ENCODE measurements at regions not wholly inside any gene's neighbourhood (a gene's known extent, or its start where the extent isn't known, plus 50 kb on each side); places are given as distances from the start of the nearest gene placed in this dataset.

GRCh38 chr2:186058614-186059013 is 320.0 kb downstream of the FSIP2 start:
- no peaks in the 10 kb centered on the region for H3K9me1 ChIP-seq (ENCODE audit: control insufficient read depth, insufficient read depth, low read length)
- H3K4me1 ChIP-seq (replicated peaks in 1 of 2; ENCODE audit: control insufficient read depth in 2 of 2, insufficient read depth in 2 of 2, low read length in 2 of 2): no peaks in the 10 kb centered on the region
- 0% methylated on average over 3 of the region's 3 CpGs for WGBS (ENCODE audit: insufficient coverage, low coverage, missing lambda C conversion rate)
- H4K20me1 ChIP-seq (replicated peaks; ENCODE audit: control insufficient read depth, insufficient read depth, low read length): no peaks in the 10 kb centered on the region
- ChIA-PET POLR2A (no interaction called here), CTCF (ENCODE audit: low intra/inter-chr PET ratio) (no interaction called here)
- intact Hi-C loops (cut with micrococcal nuclease) (no loop called here), in situ Hi-C loops (cut with MboI) (no loop called here)
- no peaks in the 10 kb centered on the region for H3K79me2 ChIP-seq (ENCODE audit: control insufficient read depth, insufficient read depth, low read length)
- FAIRE-seq (no peak), ATAC-seq (no peak), DNase-seq (ENCODE audit: extremely low read depth in 1 of 4, low spot score in 3 of 4) (no peak)
- BruUV-seq (replicated peaks): no TSS peak
- no peak overlapping the region for H3K4me2 ChIP-seq (ENCODE audit: insufficient read depth, low read length)
- no peak overlapping the region for H3K4me3 ChIP-seq
- H3K27me3 ChIP-seq (ENCODE audit: control insufficient read depth in 2 of 2, insufficient read depth in 2 of 2, low read length in 2 of 2): no peaks in the 10 kb centered on the region
- TF ChIP-seq SMARCB1 (IDR thresholded peaks at IDR 0.05; ENCODE audit: insufficient read length, low read depth): no peak
- TF ChIP-seq DLX4 (CRISPR knock-in tag; IDR thresholded peaks at IDR 0.05): no peak
- no peak for TF ChIP-seq HCFC1 (IDR thresholded peaks at IDR 0.05; ENCODE audit: low read depth, low read length)
- no peak for TF ChIP-seq GABPB2 (CRISPR knock-in tag; conservative IDR thresholded peaks at IDR 0.05)
- TF ChIP-seq MTA3 (IDR thresholded peaks at IDR 0.05; ENCODE audit: borderline replicate concordance): no peak
- H3K36me3 ChIP-seq (ENCODE audit: control insufficient read depth, insufficient read depth, low read length): no peaks in the 10 kb centered on the region
- no peaks in the 10 kb centered on the region for H3K9me3 ChIP-seq (replicated peaks; ENCODE audit: control insufficient read depth, insufficient read depth, low read depth, low read length)
- no peak overlapping the region for H2AFZ ChIP-seq (ENCODE audit: low read depth, low read length)
- no peak overlapping the region for H3K27ac ChIP-seq (ENCODE audit: extremely low read depth, low read depth, low read length)
- H3K9ac ChIP-seq (ENCODE audit: insufficient read depth in 1 of 2, low read depth in 2 of 2, low read length in 2 of 2): no peak overlapping the region

- ChIA-PET CTCF (ENCODE audit: low intra/inter-chr PET ratio) (no interaction called here), POLR2A (no interaction called here)
- DNase-seq (ENCODE audit: extremely low read depth in 1 of 4, low spot score in 3 of 4) (no peak), ATAC-seq (no peak), FAIRE-seq (no peak)
- H2AFZ ChIP-seq (ENCODE audit: low read depth, low read length): no peak overlapping the region
- no peak overlapping the region for H3K4me3 ChIP-seq
- TF ChIP-seq MTA2 (IDR thresholded peaks at IDR 0.05; ENCODE audit: low read depth) (no peak), NFIC (IDR thresholded peaks at IDR 0.05) (peak; percentile 81), NFIX (CRISPR knock-in tag; IDR thresholded peaks at IDR 0.05; ENCODE audit: low read depth) (peak; percentile 87)
- 0% methylated on average over 1 of the region's 1 CpG for WGBS (ENCODE audit: insufficient coverage, low coverage, missing lambda C conversion rate)
- in situ Hi-C loops (cut with MboI): no loop called here
- H3K4me2 ChIP-seq (ENCODE audit: insufficient read depth, low read length): no peak overlapping the region
- H3K36me3 ChIP-seq (ENCODE audit: control insufficient read depth, insufficient read depth, low read length): no peaks in the 10 kb centered on the region
- no peak overlapping the region for H3K27ac ChIP-seq (ENCODE audit: extremely low read depth, low read depth, low read length)
- H3K9me3 ChIP-seq (replicated peaks; ENCODE audit: control insufficient read depth, insufficient read depth, low read depth, low read length): no peaks in the 10 kb centered on the region
- no peaks in the 10 kb centered on the region for H3K27me3 ChIP-seq (ENCODE audit: control insufficient read depth in 2 of 2, insufficient read depth in 2 of 2, low read length in 2 of 2)
- H3K9ac ChIP-seq (ENCODE audit: insufficient read depth in 1 of 2, low read depth in 2 of 2, low read length in 2 of 2): no peak overlapping the region
- H3K9me1 ChIP-seq (ENCODE audit: control insufficient read depth, insufficient read depth, low read length): no peaks in the 10 kb centered on the region
- H3K79me2 ChIP-seq (ENCODE audit: control insufficient read depth, insufficient read depth, low read length): no peaks in the 10 kb centered on the region
- H4K20me1 ChIP-seq (replicated peaks; ENCODE audit: control insufficient read depth, insufficient read depth, low read length): no peaks in the 10 kb centered on the region
- H3K4me1 ChIP-seq (replicated peaks in 1 of 2; ENCODE audit: control insufficient read depth in 2 of 2, insufficient read depth in 2 of 2, low read length in 2 of 2): no peaks in the 10 kb centered on the region
- BruUV-seq (replicated peaks): no TSS peak
- intact Hi-C loops (cut with micrococcal nuclease): no loop called here
Measured at GRCh38 chr2:186059096-186059495, 320.5 kb downstream of the FSIP2 start.
